ENCODE measurements at regions not wholly inside any gene's neighbourhood (a gene's known extent, or its start where the extent isn't known, plus 50 kb on each side); places are given as distances from the start of the nearest gene placed in this dataset.

DNA sequence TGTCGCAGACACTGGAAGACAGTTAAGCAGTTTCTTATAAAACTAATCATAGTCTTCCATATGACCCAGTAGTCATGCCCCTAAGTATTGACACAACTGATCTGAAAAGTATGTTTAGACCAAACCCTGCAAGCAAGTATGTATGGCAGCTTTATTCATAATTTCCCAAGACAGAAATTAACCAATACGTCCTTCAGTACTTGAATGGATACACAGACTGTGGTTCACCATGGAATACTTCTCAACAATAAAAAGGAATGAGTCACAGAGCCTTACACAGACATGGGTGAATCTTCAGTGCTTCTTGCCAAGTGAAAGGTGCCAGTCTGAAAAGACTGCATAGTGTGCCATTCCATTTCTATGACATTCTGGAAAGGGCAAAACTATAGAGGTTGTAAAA, 50.2 kb upstream of the AKR1E2 start:
- intact Hi-C loops (cut with micrococcal nuclease), result no loop called here

GRCh38 chr10:4772202-4772570, 53.8 kb upstream of the AKR1E2 start:
- intact Hi-C loops (cut with micrococcal nuclease), result no loop called here

DNA sequence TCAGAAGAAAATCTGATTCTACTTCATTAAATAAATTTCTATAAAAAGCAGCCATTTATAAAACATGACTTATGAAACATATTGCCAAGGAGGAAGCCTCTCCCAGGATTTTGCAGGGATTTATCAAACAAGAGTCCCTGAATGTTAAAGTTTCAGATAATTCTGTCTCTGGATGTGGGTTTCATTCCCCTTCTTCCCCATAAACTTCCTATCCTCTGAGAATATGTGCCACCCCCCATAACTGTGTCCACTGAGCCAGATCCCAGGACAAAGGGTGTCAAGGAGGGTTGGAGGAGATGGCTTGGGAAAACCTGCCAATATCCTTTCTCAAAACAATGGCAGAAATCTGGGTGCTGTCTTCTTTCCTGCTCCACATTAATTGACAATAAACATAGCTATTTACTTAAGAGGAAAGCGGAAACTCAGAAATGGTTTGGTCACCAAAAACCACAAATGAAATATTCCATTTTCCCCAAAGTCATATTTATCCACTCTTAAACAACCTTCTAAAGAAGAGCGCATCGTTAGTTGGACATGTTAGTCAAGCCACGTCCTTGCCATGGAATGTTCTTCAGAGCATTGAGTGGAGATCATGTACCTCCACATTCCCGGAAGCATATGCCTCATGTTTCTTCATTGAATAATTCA, 54.3 kb upstream of the AKR1E2 start:
- intact Hi-C loops (cut with micrococcal nuclease), result no loop called here

DNA sequence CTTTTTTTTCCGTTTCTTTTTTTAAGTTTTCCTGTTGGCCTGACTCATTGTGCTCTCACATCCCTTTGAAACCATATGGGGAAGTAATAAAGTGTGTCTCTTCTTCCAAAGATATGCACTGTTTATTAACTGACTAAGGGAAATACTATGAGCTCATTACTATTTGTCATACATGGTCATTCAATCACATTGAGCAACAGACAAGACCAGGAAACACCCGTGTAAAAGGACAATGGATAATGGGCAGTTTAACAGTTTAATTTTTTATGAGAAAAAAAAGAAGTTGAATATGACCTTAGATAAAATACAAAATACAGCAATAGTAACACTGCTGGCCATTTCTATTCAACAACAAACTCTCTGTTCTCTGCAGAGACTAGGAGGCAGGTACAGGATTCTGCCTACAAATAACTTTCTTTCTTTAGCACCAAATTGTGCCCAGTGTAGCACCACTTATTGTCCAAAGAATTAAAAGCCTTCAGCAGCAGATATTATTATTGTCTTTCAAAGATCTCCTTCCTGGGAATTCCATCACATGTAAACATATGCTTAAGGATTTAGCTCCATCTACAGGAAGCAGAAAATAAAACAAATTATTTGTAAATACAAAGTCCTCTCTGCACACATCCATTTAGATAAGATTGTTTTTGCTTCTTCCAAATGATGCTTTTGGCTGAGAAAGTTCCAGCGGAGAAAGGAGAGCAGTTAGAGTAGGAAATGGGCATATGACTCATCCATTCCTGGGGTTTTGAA, 55.0 kb upstream of the AKR1E2 start:
- intact Hi-C loops (cut with micrococcal nuclease), result no loop called here

GRCh38 chr10:4768416-4768815, 57.6 kb upstream of the AKR1E2 start:
- intact Hi-C loops (cut with micrococcal nuclease), result loop anchor here (10.0 kb wide), 1 partner anchor 1574 kb away; no protein-coding TSS in a partner anchor

GRCh38 chr10:4767033-4767814, 58.8 kb upstream of the AKR1E2 start:
- intact Hi-C loops (cut with micrococcal nuclease), result loop anchor here (10.0 kb wide), 1 partner anchor 1572 kb away; no protein-coding TSS in a partner anchor

DNA sequence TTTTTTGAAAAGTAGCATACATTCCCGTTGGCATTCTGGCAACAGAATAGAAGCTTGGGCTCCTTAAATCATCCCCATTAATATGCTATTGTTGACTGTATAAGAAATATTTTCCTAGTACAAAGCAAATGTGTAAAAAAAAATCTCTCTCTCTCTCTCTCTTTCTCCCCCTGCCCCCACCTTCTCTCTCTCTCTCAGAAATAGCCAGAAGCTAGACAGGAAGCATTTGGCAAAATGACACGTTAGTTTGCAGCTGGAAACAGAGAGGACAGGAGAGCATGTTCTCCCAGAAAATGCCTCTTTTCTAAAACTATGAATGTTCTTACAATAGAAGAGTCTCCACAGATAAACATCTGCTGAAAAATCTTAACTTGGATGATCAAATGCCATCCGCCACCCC, 59.6 kb upstream of the AKR1E2 start:
- intact Hi-C loops (cut with micrococcal nuclease), result loop anchor here (10.0 kb wide), 1 partner anchor 1572 kb away; no protein-coding TSS in a partner anchor

GRCh38 chr10:4765428-4765827, 60.6 kb upstream of the AKR1E2 start:
- intact Hi-C loops (cut with micrococcal nuclease), result loop anchor here (10.0 kb wide), 1 partner anchor 1571 kb away; no protein-coding TSS in a partner anchor

GRCh38 chr10:4763960-4764428, 62.0 kb upstream of the AKR1E2 start:
- intact Hi-C loops (cut with micrococcal nuclease), result loop anchor here (10.0 kb wide), 1 partner anchor 1569 kb away; no protein-coding TSS in a partner anchor

GRCh38 chr10:4763513-4763912, 62.5 kb upstream of the AKR1E2 start:
- intact Hi-C loops (cut with micrococcal nuclease), result loop anchor here (10.0 kb wide), 1 partner anchor 1569 kb away; no protein-coding TSS in a partner anchor

GRCh38 chr10:4758256-4758655, 67.8 kb upstream of the AKR1E2 start:
- intact Hi-C loops (cut with micrococcal nuclease), result no loop called here

DNA sequence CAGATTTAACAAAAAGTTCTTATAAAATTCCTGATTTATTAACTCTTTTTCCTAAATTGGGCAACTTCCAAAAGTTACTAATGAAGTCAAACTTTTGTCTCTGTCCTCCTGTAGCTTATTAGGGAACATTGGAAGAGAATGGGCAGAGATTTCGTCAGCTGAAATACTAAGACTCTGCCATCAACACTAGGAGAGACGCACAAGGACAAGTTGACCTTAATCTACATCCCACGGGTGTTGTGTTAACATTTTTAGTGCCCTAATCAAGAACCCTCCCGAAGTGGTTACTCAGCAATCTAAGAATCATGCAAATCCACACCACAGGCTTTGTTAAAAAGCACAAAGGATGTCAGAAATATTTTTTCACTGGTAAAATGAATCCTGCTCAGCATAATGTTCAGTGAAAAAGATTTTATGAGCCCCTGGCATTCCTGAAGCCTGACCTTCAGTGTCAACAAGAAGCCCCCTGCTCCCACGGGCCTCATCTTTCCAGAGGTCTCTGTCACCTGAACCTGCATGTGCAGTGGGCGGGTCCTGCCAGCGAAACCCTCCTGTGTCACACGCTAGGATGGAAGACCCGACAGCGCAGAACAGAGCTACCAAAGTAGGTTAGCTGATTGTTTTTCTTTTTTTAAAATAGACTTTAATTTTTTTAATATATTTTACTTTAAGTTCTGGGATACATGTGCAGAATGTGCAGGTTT, 70.6 kb upstream of the AKR1E2 start:
- intact Hi-C loops (cut with micrococcal nuclease), result no loop called here

GRCh38 chr10:4754143-4754542, 71.9 kb upstream of the AKR1E2 start:
- intact Hi-C loops (cut with micrococcal nuclease), result no loop called here

GRCh38 chr10:4751211-4751610, 74.8 kb upstream of the AKR1E2 start:
- intact Hi-C loops (cut with micrococcal nuclease), result no loop called here

DNA sequence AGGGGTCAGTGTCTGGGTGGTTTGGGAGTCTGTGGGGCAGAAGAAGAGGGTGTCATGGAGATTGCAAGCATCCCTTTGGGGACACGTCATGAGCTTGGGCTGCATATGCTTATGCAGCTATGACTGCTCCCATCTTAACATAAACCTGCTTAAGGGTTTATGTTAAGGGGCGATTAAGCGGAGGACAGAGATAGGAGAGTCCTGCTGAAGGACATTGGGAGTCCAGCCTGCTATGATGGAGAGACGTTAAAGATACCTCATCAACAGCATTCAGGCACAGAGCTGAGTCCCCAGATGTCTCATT, 76.8 kb upstream of the AKR1E2 start:
- intact Hi-C loops (cut with micrococcal nuclease), result no loop called here

- intact Hi-C loops (cut with micrococcal nuclease), result no loop called here
These were observed 77.3 kb upstream of the AKR1E2 start for GRCh38 chr10:4748491-4749270.

DNA sequence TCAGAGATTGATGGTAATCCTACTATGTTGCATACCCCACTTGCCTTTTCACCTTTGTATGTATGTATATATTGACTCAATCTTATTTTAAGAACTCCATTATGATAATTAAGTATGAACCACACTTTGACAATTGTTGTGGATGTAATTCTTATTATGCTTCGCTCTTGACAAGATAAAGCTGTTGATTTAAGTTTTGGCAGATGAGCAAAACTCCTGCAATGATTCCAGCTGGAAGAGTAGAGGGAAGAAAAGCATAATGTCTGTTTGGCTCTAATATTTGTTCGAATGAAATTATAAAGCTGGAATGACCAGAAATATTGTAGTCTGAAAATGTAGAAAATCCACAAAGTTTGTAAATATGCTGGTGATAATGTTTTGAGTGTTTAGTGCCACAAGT, 83.8 kb upstream of the AKR1E2 start:
- intact Hi-C loops (cut with micrococcal nuclease), result no loop called here

DNA sequence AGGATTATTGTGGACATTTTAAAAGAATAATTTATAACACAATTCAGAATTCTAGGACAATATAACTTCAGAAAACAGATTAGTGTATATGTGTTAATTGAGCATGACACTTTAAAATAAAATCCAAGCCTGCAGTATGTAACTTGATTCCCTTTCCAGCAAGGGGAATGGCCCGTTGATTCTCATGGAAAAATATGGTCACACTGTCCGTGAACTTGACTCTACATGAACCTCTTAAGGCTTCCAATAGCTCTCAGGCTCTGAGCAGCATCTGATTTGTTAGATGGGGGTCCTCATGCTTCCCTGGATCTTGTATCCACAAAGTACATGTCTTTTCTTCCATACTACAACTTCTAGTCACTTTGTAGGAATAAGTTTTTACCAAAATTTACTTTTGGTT, 85.5 kb upstream of the AKR1E2 start:
- intact Hi-C loops (cut with micrococcal nuclease), result no loop called here

DNA sequence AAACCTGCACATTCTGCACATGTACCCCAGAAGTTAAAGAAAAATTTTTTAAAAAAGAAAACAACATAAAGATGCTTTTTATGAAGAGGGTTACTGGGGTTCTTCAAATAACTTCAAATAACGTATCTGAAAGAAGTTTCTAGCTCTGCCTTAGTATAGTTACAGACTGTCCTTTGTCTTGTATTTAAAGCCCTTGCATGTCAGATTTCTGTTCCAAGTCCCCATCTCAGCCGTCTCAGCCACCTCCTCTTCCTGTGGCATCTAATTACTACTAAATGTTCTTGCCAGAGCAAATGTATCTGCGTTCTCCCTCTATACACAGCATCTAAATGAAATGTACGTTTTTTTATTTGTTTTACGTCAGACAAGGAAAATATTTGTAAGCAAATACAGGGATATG, 89.4 kb upstream of the AKR1E2 start:
- intact Hi-C loops (cut with micrococcal nuclease), result no loop called here

- intact Hi-C loops (cut with micrococcal nuclease), result no loop called here
These were observed 89.8 kb upstream of the AKR1E2 start for GRCh38 chr10:4736183-4736582.

DNA sequence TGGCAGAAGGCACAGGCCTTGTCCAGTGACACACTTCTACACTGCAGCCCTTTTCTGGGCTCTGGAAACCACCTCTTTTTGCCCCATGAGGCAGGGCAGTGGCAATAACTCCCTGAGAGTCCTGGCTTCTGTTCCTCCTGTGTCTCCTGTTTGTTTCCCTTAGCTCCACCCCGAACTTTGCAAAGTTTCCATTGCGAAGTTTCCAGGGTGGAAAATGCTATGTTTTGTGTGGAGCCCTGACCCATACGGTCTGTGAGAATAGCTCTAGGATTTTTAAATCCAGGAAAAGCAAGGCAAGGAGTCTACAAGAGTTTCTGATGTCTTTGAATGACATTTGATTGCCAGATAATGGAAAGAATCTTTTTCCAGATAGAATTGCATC, 92.2 kb upstream of the AKR1E2 start:
- intact Hi-C loops (cut with micrococcal nuclease), result no loop called here
